ENCODE measurements at regions not wholly inside any gene's neighbourhood (a gene's known extent, or its start where the extent isn't known, plus 50 kb on each side); places are given as distances from the start of the nearest gene placed in this dataset.

DNA sequence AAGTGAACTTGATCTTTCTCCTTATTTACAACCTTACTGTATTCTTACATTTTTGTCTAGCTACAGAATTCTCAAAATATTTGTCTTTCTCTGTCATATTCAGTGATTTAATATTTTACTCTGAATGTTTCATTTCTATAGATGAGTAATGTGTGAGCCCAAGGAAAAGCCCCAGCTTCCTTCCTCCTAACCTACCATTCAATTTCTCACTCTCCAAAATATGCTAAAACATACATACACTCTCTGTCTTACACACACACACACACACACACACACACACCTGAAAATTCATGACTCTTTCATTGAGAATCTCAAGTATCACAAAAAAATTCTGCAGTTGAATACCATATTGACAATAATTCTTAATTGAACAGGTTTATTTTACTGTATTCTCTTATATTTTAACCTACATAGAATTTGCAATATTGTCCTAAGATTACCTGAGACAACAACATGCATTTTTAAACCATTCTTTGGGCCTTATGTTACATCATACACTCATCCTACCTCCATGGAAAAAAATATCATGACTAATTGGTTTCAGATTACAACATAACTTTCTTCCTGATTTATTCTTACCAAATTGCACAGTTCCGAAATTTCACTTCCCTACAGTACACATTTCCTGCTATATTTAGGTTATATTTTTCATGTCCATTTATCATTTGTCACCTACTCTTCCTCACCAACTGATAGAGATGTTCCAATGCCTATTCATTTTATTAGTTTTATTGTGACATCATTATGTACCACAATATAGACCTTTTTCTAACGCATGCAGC, 1965.6 kb upstream of the PCDH20 start:
- CTCF ChIA-PET, result no interaction called here
- POLR2A ChIA-PET, result no interaction called here
- TF ChIP-seq FOXM1 (IDR thresholded peaks at IDR 0.05; ENCODE audit: borderline replicate concordance) (no peak), SP1 (IDR thresholded peaks at IDR 0.05) (no peak), ARNT (IDR thresholded peaks at IDR 0.05) (no peak), NFRKB (IDR thresholded peaks at IDR 0.05) (no peak), L3MBTL2 (conservative IDR thresholded peaks at IDR 0.05) (no peak), ELF4 (IDR thresholded peaks at IDR 0.05) (no peak), ZNF384 (IDR thresholded peaks at IDR 0.05) (no peak), LEF1 (IDR thresholded peaks at IDR 0.05; ENCODE audit: borderline replicate concordance) (no peak), HDGF (IDR thresholded peaks at IDR 0.05; ENCODE audit: borderline replicate concordance) (no peak), TARDBP (IDR thresholded peaks at IDR 0.05) (no peak), SUZ12 (IDR thresholded peaks at IDR 0.05) (no peak), FOXK2 (IDR thresholded peaks at IDR 0.05) (no peak), CTBP1 (IDR thresholded peaks at IDR 0.05; ENCODE audit: borderline replicate concordance) (no peak), PKNOX1 (IDR thresholded peaks at IDR 0.05) (no peak), FOXA1 (IDR thresholded peaks at IDR 0.05) (no peak), BHLHE40 (IDR thresholded peaks at IDR 0.05; ENCODE audit: borderline replicate concordance) (no peak)
- DNase-seq (ENCODE audit: extremely low spot score), result no peak

DNA sequence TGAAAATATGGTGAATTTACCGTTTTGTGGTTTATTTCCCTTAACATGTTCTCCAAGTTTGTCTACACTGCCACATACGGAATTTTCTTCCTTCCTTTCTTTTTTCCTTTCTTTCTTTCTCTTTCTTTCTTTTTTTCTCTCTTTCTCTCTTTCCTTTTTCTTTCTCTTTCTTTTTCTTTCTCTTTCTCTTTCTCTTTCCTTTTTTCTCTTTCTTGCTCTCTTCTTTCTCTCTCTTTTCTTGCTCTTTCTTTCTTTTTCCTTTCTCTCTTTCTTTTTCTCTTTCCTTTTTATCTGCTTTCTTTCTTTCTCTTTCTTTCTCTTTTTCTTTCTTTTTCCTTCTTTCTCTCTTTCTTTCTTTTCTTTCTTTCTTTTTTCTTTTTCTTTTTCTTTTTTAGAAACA, 1962.3 kb upstream of the PCDH20 start:
- TF ChIP-seq BHLHE40 (IDR thresholded peaks at IDR 0.05; ENCODE audit: borderline replicate concordance) (no peak), ARNT (IDR thresholded peaks at IDR 0.05) (no peak), FOXM1 (IDR thresholded peaks at IDR 0.05; ENCODE audit: borderline replicate concordance) (no peak), SP1 (IDR thresholded peaks at IDR 0.05) (no peak), FOXA1 (IDR thresholded peaks at IDR 0.05) (no peak), L3MBTL2 (conservative IDR thresholded peaks at IDR 0.05) (no peak), PKNOX1 (IDR thresholded peaks at IDR 0.05) (no peak), TARDBP (IDR thresholded peaks at IDR 0.05) (no peak), NFRKB (IDR thresholded peaks at IDR 0.05) (no peak), SUZ12 (IDR thresholded peaks at IDR 0.05) (0 out of 2 replicates have a peak, but pooled peaks have one; percentile 28), LEF1 (IDR thresholded peaks at IDR 0.05; ENCODE audit: borderline replicate concordance) (no peak), CTBP1 (IDR thresholded peaks at IDR 0.05; ENCODE audit: borderline replicate concordance) (0 out of 2 replicates have a peak, but pooled peaks have one; percentile 11)
- ChIA-PET CTCF (no interaction called here), POLR2A (interaction anchor here (0.7 kb wide), 1 partner anchor 10 kb away, joined by 3 read pairs; no protein-coding TSS in a partner anchor)
- no peak for DNase-seq (ENCODE audit: extremely low spot score)

GRCh38 chr13:63370101-63370500, 1954.5 kb upstream of the PCDH20 start:
- POLR2A ChIA-PET, result no interaction called here
- DNase-seq (ENCODE audit: extremely low spot score), result no peak
- TF ChIP-seq HDGF (IDR thresholded peaks at IDR 0.05; ENCODE audit: borderline replicate concordance) (no peak), LEF1 (IDR thresholded peaks at IDR 0.05; ENCODE audit: borderline replicate concordance) (no peak), NFRKB (IDR thresholded peaks at IDR 0.05) (no peak), ZNF384 (IDR thresholded peaks at IDR 0.05) (no peak), ARNT (IDR thresholded peaks at IDR 0.05) (no peak), FOXA1 (IDR thresholded peaks at IDR 0.05) (no peak), PKNOX1 (IDR thresholded peaks at IDR 0.05) (no peak), SUZ12 (IDR thresholded peaks at IDR 0.05) (no peak), BHLHE40 (IDR thresholded peaks at IDR 0.05; ENCODE audit: borderline replicate concordance) (no peak), CTBP1 (IDR thresholded peaks at IDR 0.05; ENCODE audit: borderline replicate concordance) (no peak), ELF4 (IDR thresholded peaks at IDR 0.05) (no peak), FOXM1 (IDR thresholded peaks at IDR 0.05; ENCODE audit: borderline replicate concordance) (no peak), TARDBP (IDR thresholded peaks at IDR 0.05) (no peak), FOXK2 (IDR thresholded peaks at IDR 0.05) (no peak), L3MBTL2 (conservative IDR thresholded peaks at IDR 0.05) (no peak), SP1 (IDR thresholded peaks at IDR 0.05) (no peak)
- CTCF ChIA-PET, result no interaction called here

- ChIA-PET POLR2A (no interaction called here), CTCF (no interaction called here)
- DNase-seq (ENCODE audit: extremely low spot score), result no peak
- no peak for TF ChIP-seq FOXA1 (IDR thresholded peaks at IDR 0.05)
- no peak for TF ChIP-seq SP1 (IDR thresholded peaks at IDR 0.05)
- no peak for TF ChIP-seq ARNT (IDR thresholded peaks at IDR 0.05)
- TF ChIP-seq HDGF (IDR thresholded peaks at IDR 0.05; ENCODE audit: borderline replicate concordance), result no peak
- no peak for TF ChIP-seq BHLHE40 (IDR thresholded peaks at IDR 0.05; ENCODE audit: borderline replicate concordance)
- no peak for TF ChIP-seq ELF4 (IDR thresholded peaks at IDR 0.05)
- TF ChIP-seq SUZ12 (IDR thresholded peaks at IDR 0.05), result no peak
- TF ChIP-seq FOXK2 (IDR thresholded peaks at IDR 0.05), result no peak
- no peak for TF ChIP-seq NFRKB (IDR thresholded peaks at IDR 0.05)
- no peak for TF ChIP-seq LEF1 (IDR thresholded peaks at IDR 0.05; ENCODE audit: borderline replicate concordance)
These were observed 1952.0 kb upstream of the PCDH20 start for GRCh38 chr13:63367522-63368198.

DNA sequence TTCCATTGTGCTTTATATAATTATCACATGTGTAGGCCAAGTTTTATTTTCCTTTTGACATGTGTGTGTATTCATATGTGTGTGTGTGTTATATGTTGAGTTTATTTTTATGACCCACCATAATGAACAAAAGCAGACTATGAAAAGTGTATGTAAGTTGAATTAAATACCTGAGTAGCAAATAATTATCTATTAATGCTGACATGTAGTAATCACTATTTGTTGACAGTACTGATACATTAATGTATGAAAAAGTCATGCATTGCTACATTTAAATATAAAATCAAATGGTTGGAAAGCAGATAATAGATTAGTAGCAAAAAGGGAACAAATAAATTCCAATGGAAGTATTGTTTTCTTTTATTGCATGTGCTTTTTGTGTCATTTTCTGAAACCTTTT, 1948.5 kb upstream of the PCDH20 start:
- ChIA-PET CTCF (no interaction called here), POLR2A (no interaction called here)
- TF ChIP-seq LEF1 (IDR thresholded peaks at IDR 0.05; ENCODE audit: borderline replicate concordance) (no peak), BHLHE40 (IDR thresholded peaks at IDR 0.05; ENCODE audit: borderline replicate concordance) (no peak), CTBP1 (IDR thresholded peaks at IDR 0.05; ENCODE audit: borderline replicate concordance) (no peak), ZNF384 (IDR thresholded peaks at IDR 0.05) (no peak), NFRKB (IDR thresholded peaks at IDR 0.05) (no peak), ELF4 (IDR thresholded peaks at IDR 0.05) (no peak), PKNOX1 (IDR thresholded peaks at IDR 0.05) (no peak), HDGF (IDR thresholded peaks at IDR 0.05; ENCODE audit: borderline replicate concordance) (no peak), FOXA1 (IDR thresholded peaks at IDR 0.05) (no peak)
- no peak for DNase-seq (ENCODE audit: extremely low spot score)

Data from HEK293T (cell line).